ENCODE measurements at regions not wholly inside any gene's neighbourhood (a gene's known extent, or its start where the extent isn't known, plus 50 kb on each side); places are given as distances from the start of the nearest gene placed in this dataset.

- Histone ChIP-seq H3K9me3 (no peaks in the 10 kb centered on the region), H3K27me3 (no peaks in the 10 kb centered on the region), H3K4me3 (no peak overlapping the region), H3K27ac (no peak overlapping the region), H3K36me3 (no peaks in the 10 kb centered on the region), H3K4me1 (no peaks in the 10 kb centered on the region)
- intact Hi-C loops (cut with DNase I; ENCODE audit: low total_unique reads) (no loop called here), in situ Hi-C loops (cut with MboI; ENCODE audit: low sequenced_read_pairs in 4 of 4) (no loop called here)
- ATAC-seq = no peak
- no peak for TF ChIP-seq POLR2A (IDR thresholded peaks at IDR 0.05)
- TF ChIP-seq CTCF (IDR thresholded peaks at IDR 0.05 in 4 of 5, conservative IDR thresholded peaks at IDR 0.05 in 1 of 5) = no peak
- no peak for DNase-seq
These were observed 562.4 kb downstream of the RNF144A start for GRCh38 chr2:7479603-7480002.

GRCh38 chr2:7480431-7480830 is 563.2 kb downstream of the RNF144A start:
- Histone ChIP-seq H3K4me1 (no peaks in the 10 kb centered on the region), H3K27me3 (no peaks in the 10 kb centered on the region), H3K27ac (no peak overlapping the region), H3K9me3 (no peaks in the 10 kb centered on the region), H3K36me3 (no peaks in the 10 kb centered on the region), H3K4me3 (no peak overlapping the region)
- TF ChIP-seq CTCF (IDR thresholded peaks at IDR 0.05 in 4 of 5, conservative IDR thresholded peaks at IDR 0.05 in 1 of 5) (no peak), POLR2A (IDR thresholded peaks at IDR 0.05) (no peak)
- intact Hi-C loops (cut with DNase I; ENCODE audit: low total_unique reads) = no loop called here
- ATAC-seq = no peak
- in situ Hi-C loops (cut with MboI; ENCODE audit: low sequenced_read_pairs in 4 of 4) = no loop called here
- DNase-seq = no peak

- no peaks in the 10 kb centered on the region for H3K36me3 ChIP-seq
- no peaks in the 10 kb centered on the region for H3K9me3 ChIP-seq
- ATAC-seq (no peak), DNase-seq (no peak)
- intact Hi-C loops (cut with DNase I; ENCODE audit: low total_unique reads) (no loop called here), in situ Hi-C loops (cut with MboI; ENCODE audit: low sequenced_read_pairs in 4 of 4) (no loop called here)
- no peaks in the 10 kb centered on the region for H3K27me3 ChIP-seq
- H3K4me3 ChIP-seq = no peak overlapping the region
- no peak overlapping the region for H3K27ac ChIP-seq
- no peaks in the 10 kb centered on the region for H3K4me1 ChIP-seq
- TF ChIP-seq CTCF (IDR thresholded peaks at IDR 0.05 in 4 of 5, conservative IDR thresholded peaks at IDR 0.05 in 1 of 5) (no peak), POLR2A (IDR thresholded peaks at IDR 0.05) (no peak)
These were observed 573.5 kb downstream of the RNF144A start for GRCh38 chr2:7490672-7491071.

- Histone ChIP-seq H3K9me3 (no peaks in the 10 kb centered on the region), H3K27ac (no peak overlapping the region), H3K27me3 (no peaks in the 10 kb centered on the region), H3K36me3 (no peaks in the 10 kb centered on the region), H3K4me3 (no peak overlapping the region), H3K4me1 (no peaks in the 10 kb centered on the region)
- DNase-seq (no peak), ATAC-seq (no peak)
- intact Hi-C loops (cut with DNase I; ENCODE audit: low total_unique reads) (no loop called here), in situ Hi-C loops (cut with MboI; ENCODE audit: low sequenced_read_pairs in 4 of 4) (no loop called here)
- TF ChIP-seq CTCF (IDR thresholded peaks at IDR 0.05 in 4 of 5, conservative IDR thresholded peaks at IDR 0.05 in 1 of 5) (no peak), POLR2A (IDR thresholded peaks at IDR 0.05) (no peak)
These were observed 575.5 kb downstream of the RNF144A start for GRCh38 chr2:7492719-7493118.

GRCh38 chr2:7497178-7497577 is 580.0 kb downstream of the RNF144A start:
- DNase-seq = no peak
- H3K4me1 ChIP-seq = no peaks in the 10 kb centered on the region
- intact Hi-C loops (cut with DNase I; ENCODE audit: low total_unique reads) = no loop called here

More at GRCh38 chr2:7497178-7497577, 580.0 kb downstream of the RNF144A start:
- in situ Hi-C loops (cut with MboI; ENCODE audit: low sequenced_read_pairs in 4 of 4) = no loop called here
- H3K36me3 ChIP-seq = no peaks in the 10 kb centered on the region
- H3K27ac ChIP-seq = no peak overlapping the region
- no peak for ATAC-seq
- H3K4me3 ChIP-seq = no peak overlapping the region
- H3K27me3 ChIP-seq = no peaks in the 10 kb centered on the region
- H3K9me3 ChIP-seq = no peaks in the 10 kb centered on the region
- TF ChIP-seq POLR2A (IDR thresholded peaks at IDR 0.05) = no peak
- no peak for TF ChIP-seq CTCF (IDR thresholded peaks at IDR 0.05 in 4 of 5, conservative IDR thresholded peaks at IDR 0.05 in 1 of 5)
